GM12875 (cell line): ENCODE measurements at regions not wholly inside any gene's neighbourhood (a gene's known extent, or its start where the extent isn't known, plus 50 kb on each side); places are given as distances from the start of the nearest gene placed in this dataset.

Experiments
- H3K4me3 ChIP-seq: one replicate; pipeline ENCODE4 v1.5.1; 2011; ENCODE audit warnings: low read depth, low read length, control low read depth
- TF ChIP-seq, protein P1 (sequence below): IDR thresholded peaks from 2 replicates; pipeline ENCODE4 v1.5.1; 2011; ENCODE audit warnings: low read depth, mild to moderate bottlenecking, control low read depth, inconsistent platforms, low read length, moderate library complexity, borderline replicate concordance; ENCODE audit not compliant: insufficient read depth

- no peak overlapping the region for H3K4me3 ChIP-seq
- TF ChIP-seq, protein P1, sequence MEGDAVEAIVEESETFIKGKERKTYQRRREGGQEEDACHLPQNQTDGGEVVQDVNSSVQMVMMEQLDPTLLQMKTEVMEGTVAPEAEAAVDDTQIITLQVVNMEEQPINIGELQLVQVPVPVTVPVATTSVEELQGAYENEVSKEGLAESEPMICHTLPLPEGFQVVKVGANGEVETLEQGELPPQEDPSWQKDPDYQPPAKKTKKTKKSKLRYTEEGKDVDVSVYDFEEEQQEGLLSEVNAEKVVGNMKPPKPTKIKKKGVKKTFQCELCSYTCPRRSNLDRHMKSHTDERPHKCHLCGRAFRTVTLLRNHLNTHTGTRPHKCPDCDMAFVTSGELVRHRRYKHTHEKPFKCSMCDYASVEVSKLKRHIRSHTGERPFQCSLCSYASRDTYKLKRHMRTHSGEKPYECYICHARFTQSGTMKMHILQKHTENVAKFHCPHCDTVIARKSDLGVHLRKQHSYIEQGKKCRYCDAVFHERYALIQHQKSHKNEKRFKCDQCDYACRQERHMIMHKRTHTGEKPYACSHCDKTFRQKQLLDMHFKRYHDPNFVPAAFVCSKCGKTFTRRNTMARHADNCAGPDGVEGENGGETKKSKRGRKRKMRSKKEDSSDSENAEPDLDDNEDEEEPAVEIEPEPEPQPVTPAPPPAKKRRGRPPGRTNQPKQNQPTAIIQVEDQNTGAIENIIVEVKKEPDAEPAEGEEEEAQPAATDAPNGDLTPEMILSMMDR: no peak
These were observed 1805.4 kb downstream of the C4orf33 start for GRCh38 chr4:130901321-130901720.

GRCh38 chr4:130922955-130923354 is 1827.0 kb downstream of the C4orf33 start:
- TF ChIP-seq, protein P1: no peak
- H3K4me3 ChIP-seq: no peak overlapping the region

GRCh38 chr4:130955520-130955919 is 1859.6 kb downstream of the C4orf33 start:
- TF ChIP-seq, protein P1: no peak

GRCh38 chr4:130985371-130985770 is 1889.4 kb downstream of the C4orf33 start:
- TF ChIP-seq, protein P1: no peak

More at GRCh38 chr4:130955520-130955919, 1859.6 kb downstream of the C4orf33 start:
- no peak overlapping the region for H3K4me3 ChIP-seq

DNA sequence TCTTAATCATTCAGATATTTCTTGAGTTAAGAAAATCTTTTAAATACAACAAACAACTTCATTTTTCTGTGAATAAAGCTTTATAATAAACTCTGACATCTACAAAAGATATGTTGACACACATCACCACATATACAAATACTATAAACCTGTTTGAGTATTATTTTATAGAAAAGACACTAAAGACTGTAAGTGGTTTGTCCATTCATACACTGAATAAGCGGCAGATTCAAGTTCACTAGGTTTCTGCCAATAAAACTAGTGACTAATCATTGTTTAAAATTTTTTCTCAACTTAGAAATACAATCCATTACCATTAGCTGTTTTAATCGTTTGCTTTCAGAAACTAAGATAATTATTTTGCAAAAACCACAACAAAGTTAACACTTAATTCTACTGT is 1900.0 kb downstream of the C4orf33 start:
- H3K4me3 ChIP-seq: no peak overlapping the region
- TF ChIP-seq, protein P1: no peak

More at GRCh38 chr4:130985371-130985770, 1889.4 kb downstream of the C4orf33 start:
- H3K4me3 ChIP-seq: no peak overlapping the region

DNA sequence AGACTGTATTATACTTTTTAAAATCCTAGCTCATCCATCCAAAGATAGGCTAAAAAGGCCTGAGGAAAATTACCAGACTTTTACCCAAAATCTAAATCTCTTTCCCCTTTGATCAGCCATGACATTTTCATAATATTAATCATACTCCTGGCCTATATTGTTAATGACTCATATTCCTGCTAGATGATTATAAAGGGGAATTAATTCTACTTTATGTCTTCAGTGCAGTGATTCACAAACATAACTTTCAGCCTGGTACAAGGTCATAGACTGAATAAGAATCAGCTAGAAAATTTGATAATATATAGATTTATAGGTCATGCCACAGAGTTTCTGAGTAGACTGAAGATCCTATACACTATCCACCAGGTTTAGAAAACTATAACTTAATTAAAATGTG is 1905.4 kb downstream of the C4orf33 start:
- H3K4me3 ChIP-seq: no peak overlapping the region
- TF ChIP-seq, protein P1: no peak

- TF ChIP-seq, protein P1: no peak
- H3K4me3 ChIP-seq: no peak overlapping the region
These were observed 1906.2 kb downstream of the C4orf33 start for GRCh38 chr4:131002132-131002531.
